Fibroblast of lung (primary cell): ENCODE measurements at regions not wholly inside any gene's neighbourhood (a gene's known extent, or its start where the extent isn't known, plus 50 kb on each side); places are given as distances from the start of the nearest gene placed in this dataset.

Experiments used
- DNase-seq, 2 donors: peaks; one replicate each; pipeline versions ENCODE4 v3.0.0 to v3.0.0-alpha.2; 2010; ENCODE audit warnings: low read depth in 2 of 2
- H2AFZ ChIP-seq: 2 replicates; pipeline ENCODE4 v1.5.1; 2012; ENCODE audit warnings: low read length, control low read depth, inconsistent platforms
- H3K27ac ChIP-seq: 2 replicates; pipeline ENCODE4 v1.5.1; 2011; ENCODE audit warnings: low read length, control low read depth; ENCODE audit not compliant: insufficient read depth
- H3K27me3 ChIP-seq: 2 replicates; pipeline ENCODE4 v1.5.1; 2011; ENCODE audit warnings: mild to moderate bottlenecking, low read length; ENCODE audit not compliant: control insufficient read depth, insufficient read depth
- H3K36me3 ChIP-seq: 2 replicates; pipeline ENCODE4 v1.5.1; 2011; ENCODE audit warnings: low read length; ENCODE audit not compliant: control insufficient read depth, insufficient read depth
- H3K4me1 ChIP-seq: 2 replicates; pipeline ENCODE4 v1.5.1; 2011; ENCODE audit warnings: low read length; ENCODE audit not compliant: control insufficient read depth, insufficient read depth; ENCODE audit errors: extremely low read depth
- H3K4me2 ChIP-seq: 2 replicates; pipeline ENCODE4 v1.5.1; 2011; ENCODE audit warnings: low read length, control low read depth; ENCODE audit not compliant: insufficient read depth; ENCODE audit errors: extremely low read depth
- H3K4me3 ChIP-seq, 4 experiments: fragments of 200-600 bp in 1 of 4; sonication (generic) in 1 of 4; replicated peaks in 1 of 4; 2 replicates each; pipeline ENCODE4 v1.5.1; 2011 to 2016; ENCODE audit warnings: low read length in 4 of 4, low read depth in 3 of 4, mild to moderate bottlenecking in 3 of 4, control low read depth in 2 of 4, inconsistent platforms in 1 of 4, mixed read lengths in 1 of 4; ENCODE audit not compliant: insufficient read depth in 1 of 4; ENCODE audit errors: control extremely low read depth in 1 of 4
- H3K79me2 ChIP-seq: 2 replicates; pipeline ENCODE4 v1.5.1; 2012; ENCODE audit warnings: mild to moderate bottlenecking, low read length, inconsistent platforms; ENCODE audit not compliant: control insufficient read depth, insufficient read depth
- H3K9ac ChIP-seq: 2 replicates; pipeline ENCODE4 v1.5.1; 2011; ENCODE audit warnings: mild to moderate bottlenecking, low read length, control low read depth; ENCODE audit not compliant: insufficient read depth
- H3K9me3 ChIP-seq: 2 replicates; pipeline ENCODE4 v1.5.1; 2012; ENCODE audit warnings: low read depth, low read length; ENCODE audit not compliant: control insufficient read depth, insufficient read depth
- H4K20me1 ChIP-seq: 2 replicates; pipeline ENCODE4 v1.5.1; 2011; ENCODE audit warnings: low read length; ENCODE audit not compliant: control insufficient read depth, insufficient read depth; ENCODE audit errors: extremely low read depth
- CTCF ChIP-seq, 2 donors: IDR thresholded peaks in 1 of 2; conservative IDR thresholded peaks in 1 of 2; 1 replicate in 1 of 2; 2 replicates in 1 of 2; pipeline ENCODE4 v1.5.1; 2011 to 2012; ENCODE audit warnings: low read length in 2 of 2, control low read depth in 1 of 2, inconsistent platforms in 1 of 2, low read depth in 1 of 2, mild to moderate bottlenecking in 1 of 2
- EZH2 ChIP-seq: IDR thresholded peaks from 2 replicates; pipeline ENCODE4 v1.5.1; 2012; ENCODE audit warnings: low read length, control low read depth, mild to moderate bottlenecking; ENCODE audit errors: missing control alignments

DNA sequence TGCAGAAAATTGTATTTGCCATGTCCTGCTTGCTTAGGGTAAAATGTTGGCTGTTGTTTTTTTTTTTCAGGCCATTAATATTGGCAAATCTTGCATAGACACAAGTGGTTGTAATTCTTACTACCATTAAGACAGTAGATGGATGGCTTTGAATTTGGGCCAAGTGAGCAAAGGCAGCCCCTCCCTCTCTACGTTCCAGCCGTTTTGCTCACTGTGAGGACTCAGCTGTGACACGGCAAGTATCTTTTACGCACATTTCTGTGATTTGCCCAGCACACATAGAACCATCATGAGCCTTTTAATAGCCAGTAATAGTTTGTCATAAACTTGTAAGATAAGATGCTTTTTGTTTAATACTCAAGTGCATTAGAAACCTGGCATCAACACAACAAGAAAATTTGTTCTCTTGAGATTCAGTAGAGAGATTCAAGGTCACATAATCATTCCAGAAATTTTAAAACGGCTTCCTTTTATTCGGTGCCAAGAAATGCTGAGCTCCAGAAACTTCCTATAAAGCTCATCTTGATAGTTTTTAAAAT lies 205.2 kb upstream of the ADCY2 start:
- Histone ChIP-seq H3K4me3 (no peak overlapping the region), H3K79me2 (no peaks in the 10 kb centered on the region), H3K4me2 (no peak overlapping the region), H4K20me1 (no peaks in the 10 kb centered on the region), H3K27ac (no peak overlapping the region), H3K27me3 (no peaks in the 10 kb centered on the region), H3K9me3 (no peaks in the 10 kb centered on the region), H2AFZ (no peak overlapping the region), H3K36me3 (no peaks in the 10 kb centered on the region), H3K9ac (no peak overlapping the region), H3K4me1 (no peaks in the 10 kb centered on the region)
- no peak for DNase-seq
- TF ChIP-seq EZH2 (no peak), CTCF (conservative IDR thresholded peaks at IDR 0.05 in 1 of 2, IDR thresholded peaks at IDR 0.05 in 1 of 2; ENCODE audit: low read depth in 1 of 2, low read length in 2 of 2) (no peak)

- Histone ChIP-seq H3K27ac (no peak overlapping the region), H3K9ac (no peak overlapping the region), H2AFZ (no peak overlapping the region), H3K4me1 (no peaks in the 10 kb centered on the region), H3K27me3 (no peaks in the 10 kb centered on the region), H3K9me3 (no peaks in the 10 kb centered on the region), H3K4me2 (no peak overlapping the region), H4K20me1 (no peaks in the 10 kb centered on the region), H3K36me3 (no peaks in the 10 kb centered on the region), H3K79me2 (no peaks in the 10 kb centered on the region), H3K4me3 (no peak overlapping the region)
- DNase-seq: no peak
- no peak for TF ChIP-seq EZH2
Observed at GRCh38 chr5:7192016-7192415, 203.9 kb upstream of the ADCY2 start.

DNA sequence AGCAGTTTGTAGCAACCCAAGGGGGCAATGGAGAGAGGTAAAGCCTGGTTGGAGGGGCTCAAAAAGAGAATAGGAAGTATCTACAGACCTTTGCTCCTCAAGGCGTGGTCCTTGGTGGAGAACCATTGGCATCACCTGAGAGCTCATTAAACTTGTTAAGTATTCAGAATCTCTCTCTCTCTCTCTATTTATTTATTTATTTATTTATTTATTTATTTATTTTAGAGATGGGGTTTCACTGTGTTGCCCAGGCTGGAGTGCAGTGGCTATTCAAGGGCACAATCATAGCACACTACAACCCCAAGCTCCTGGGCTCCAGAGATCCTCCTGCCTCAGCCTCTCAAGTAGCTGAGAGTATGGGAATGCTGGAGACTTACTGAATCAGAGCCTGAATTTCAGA lies 193.1 kb upstream of the ADCY2 start:
- no peak overlapping the region for H3K9ac ChIP-seq
- no peaks in the 10 kb centered on the region for H3K4me1 ChIP-seq
- no peaks in the 10 kb centered on the region for H3K36me3 ChIP-seq
- no peaks in the 10 kb centered on the region for H4K20me1 ChIP-seq
- no peaks in the 10 kb centered on the region for H3K9me3 ChIP-seq
- H3K27ac ChIP-seq: no peak overlapping the region
- H3K27me3 ChIP-seq: no peaks in the 10 kb centered on the region
- H3K4me2 ChIP-seq: no peak overlapping the region
- H2AFZ ChIP-seq: no peak overlapping the region
- no peaks in the 10 kb centered on the region for H3K79me2 ChIP-seq
- DNase-seq: no peak
- no peak overlapping the region for H3K4me3 ChIP-seq
- TF ChIP-seq EZH2 (no peak), CTCF (conservative IDR thresholded peaks at IDR 0.05 in 1 of 2, IDR thresholded peaks at IDR 0.05 in 1 of 2; ENCODE audit: low read depth in 1 of 2, low read length in 2 of 2) (no peak)
